Stromal cell of bone marrow (primary cell): ENCODE measurements at regions not wholly inside any gene's neighbourhood (a gene's known extent, or its start where the extent isn't known, plus 50 kb on each side); places are given as distances from the start of the nearest gene placed in this dataset.

ENCODE experiments used
- DNase-seq: peaks from one replicate; pipeline ENCODE4 v3.0.0-alpha.2; 2012; ENCODE audit warnings: low read depth

DNA sequence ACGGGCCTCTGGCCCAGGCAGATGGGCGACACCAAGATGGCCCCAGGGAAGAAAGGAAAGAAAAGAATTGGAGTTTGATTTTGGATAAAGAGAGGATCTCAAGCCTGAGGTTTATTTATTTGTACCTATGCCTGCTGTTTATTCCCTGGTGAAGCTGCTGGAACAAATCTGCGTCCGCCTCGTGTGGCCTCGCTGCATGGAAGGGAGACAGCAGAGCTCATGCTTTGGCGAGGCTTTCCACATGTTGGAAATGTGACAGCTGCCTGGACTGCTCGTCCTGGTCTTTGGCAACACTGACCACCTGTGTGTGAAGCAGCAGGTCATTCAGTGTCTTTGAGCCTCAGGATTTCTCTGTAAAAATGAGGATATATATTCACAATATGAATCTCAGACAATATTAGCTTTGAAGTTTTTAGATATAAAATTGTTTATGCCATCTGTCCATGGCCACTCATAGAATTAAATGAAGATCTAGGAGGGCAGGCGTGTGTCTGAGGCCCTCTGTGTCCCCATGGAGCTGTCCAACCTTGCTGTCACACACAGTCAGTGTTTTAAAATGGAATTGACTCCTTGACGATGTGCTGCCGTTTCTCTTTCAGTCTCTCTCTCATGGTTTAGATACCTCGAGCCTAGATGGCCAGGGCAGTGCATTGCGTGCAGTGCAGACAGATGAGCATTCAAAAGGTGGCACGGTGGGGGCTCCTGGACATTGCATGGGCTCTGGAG lies 94.3 kb downstream of the SOCS6 start:
- DNase-seq: no peak

DNA sequence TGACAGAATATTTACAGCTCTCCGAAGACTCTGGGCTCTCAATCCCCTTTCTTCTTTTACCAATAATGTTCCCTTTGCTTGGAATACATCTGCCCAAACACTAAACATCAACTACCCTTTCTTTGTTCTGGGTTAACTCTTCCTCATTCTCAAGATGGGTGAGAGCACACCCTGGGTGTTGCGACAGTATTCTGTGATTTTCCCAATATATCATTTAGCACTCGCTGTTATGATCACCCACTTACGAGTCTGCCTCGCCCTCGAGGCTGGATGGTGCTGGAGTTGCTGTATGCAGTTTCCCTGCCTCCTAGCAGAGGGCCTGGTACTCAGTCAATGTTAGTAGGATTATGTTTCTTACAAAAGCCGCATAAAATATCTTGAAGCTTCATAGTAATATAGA lies 93.2 kb downstream of the SOCS6 start:
- DNase-seq: no peak

DNA sequence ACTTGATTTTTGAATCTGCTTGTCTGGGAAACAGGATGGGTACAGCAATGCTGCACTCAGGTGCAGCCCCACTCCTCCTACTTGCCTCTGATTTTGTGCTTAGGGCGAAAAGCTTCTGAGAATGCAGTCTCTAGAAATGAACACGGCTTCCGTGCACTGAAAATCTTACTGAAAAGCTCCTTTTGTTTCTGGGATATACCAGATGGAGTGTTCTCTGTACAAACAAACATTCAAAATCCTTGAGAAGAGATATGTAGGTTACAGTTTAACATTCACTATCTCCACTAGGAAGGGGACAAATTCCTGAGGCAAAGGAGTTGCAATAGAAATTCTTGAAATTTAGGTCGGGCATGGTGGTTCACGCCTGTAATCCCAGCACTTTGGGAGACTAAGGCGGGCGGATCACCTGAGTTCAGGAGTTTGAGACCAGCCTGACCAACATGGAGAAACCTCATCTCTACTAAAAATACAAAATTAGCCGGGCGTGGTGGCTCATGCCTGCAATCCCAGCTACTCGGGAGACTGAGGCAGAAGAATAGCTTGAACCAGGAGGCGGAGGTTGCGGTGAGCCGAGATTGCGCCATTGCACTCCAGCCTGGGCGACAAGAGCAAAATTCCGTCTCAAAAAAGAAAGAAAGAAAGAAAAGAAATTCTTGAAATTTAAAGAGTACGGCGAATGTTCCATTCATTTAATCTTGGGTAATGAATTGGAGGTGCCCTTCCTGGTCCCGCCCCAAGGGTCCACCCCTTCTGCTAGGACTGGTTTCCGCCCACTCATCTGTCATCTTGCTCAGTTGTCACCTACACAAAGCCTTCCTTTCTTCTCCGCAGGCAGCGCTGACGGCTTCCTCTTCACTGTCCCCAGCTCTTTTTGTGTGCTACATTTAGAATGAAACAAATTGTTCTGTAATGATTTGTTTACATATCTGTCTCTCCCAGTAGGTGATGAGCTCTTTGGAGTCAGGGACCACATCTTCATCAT lies 92.4 kb downstream of the SOCS6 start:
- no peak for DNase-seq
